HG02588 (cell line): ENCODE measurements at regions not wholly inside any gene's neighbourhood (a gene's known extent, or its start where the extent isn't known, plus 50 kb on each side); places are given as distances from the start of the nearest gene placed in this dataset.

Experiments
- ATAC-seq: cut with Tn5 transposase; IDR thresholded peaks from one replicate; pipeline ENCODE4 v1.9.1; 2021; ENCODE audit warnings: mild to moderate bottlenecking, moderate library complexity; ENCODE audit not compliant: unreplicated experiment

- no peak for ATAC-seq
These were observed 778.1 kb upstream of the SOX9 start for GRCh38 chr17:71342737-71343136.

DNA sequence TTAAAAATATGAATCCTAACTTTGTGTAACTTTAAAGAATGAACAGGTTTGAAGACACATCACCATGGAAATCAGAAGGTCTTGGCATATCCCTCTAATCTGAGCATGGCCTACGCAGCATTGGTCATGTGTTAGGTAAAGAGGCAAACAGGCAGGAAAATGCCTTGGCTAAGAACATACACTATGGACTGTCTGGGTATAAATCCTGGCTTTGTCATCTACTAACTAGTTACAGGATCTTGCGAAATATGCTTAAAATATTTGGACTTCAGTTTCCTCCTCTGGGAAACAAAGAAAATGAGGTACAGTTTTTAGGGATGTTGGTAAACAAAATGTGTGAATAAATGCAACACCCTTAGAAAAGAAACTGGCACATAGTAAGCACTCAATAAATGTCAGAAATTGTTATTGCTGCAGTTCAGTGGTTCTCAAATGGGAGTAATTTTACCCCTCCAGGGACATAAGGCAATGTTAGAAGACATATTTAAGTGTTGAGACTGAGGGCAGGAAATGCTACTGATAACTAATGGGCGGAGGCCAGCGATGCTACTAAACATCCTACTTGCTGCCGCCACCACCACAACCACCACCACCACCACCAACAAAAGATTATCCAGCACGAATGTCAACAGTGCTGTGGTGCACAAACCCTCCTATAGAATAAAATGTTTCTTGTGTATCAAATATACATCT lies 770.8 kb upstream of the SOX9 start:
- ATAC-seq: no peak

DNA sequence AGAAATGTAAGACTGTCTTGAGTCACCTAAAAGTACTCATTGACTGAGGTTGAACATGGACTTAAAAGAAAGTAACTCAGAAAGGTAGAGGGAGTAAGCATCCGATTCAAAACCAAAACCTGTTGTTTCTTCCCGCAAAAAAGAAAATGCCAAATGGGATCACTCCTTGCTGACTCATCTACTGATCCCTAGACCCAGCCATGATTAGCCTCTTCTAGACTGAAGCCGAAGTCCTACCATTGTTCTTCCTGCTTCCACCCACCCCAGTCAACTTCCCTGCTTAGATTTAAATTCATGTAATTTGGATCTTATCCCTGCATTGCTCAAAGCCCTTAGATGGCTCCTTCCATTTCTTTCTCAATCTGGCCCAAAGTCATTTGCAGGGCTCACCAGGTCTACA lies 760.5 kb upstream of the SOX9 start:
- ATAC-seq: no peak

GRCh38 chr17:71361656-71362450 lies 759.0 kb upstream of the SOX9 start:
- ATAC-seq: no peak

GRCh38 chr17:71363661-71364060 lies 757.2 kb upstream of the SOX9 start:
- no peak for ATAC-seq

DNA sequence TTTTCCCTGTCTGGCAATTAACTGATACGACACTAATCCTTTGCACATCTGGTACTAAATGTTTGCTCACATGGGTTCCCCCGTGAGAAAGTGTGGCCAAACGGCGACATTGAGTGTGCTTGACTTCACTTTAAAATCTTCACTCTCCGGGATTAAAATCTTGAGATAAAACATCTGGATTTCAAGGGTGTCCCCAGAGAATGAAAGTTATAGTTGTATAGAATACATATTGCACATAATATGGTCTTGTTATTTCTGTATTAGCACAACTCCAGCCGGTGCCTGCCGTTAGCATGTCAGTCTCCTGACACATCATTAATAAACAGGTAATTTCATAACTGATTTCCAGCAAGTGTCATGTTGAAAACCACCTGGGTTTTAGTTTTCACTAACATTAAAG lies 749.0 kb upstream of the SOX9 start:
- ATAC-seq: no peak

DNA sequence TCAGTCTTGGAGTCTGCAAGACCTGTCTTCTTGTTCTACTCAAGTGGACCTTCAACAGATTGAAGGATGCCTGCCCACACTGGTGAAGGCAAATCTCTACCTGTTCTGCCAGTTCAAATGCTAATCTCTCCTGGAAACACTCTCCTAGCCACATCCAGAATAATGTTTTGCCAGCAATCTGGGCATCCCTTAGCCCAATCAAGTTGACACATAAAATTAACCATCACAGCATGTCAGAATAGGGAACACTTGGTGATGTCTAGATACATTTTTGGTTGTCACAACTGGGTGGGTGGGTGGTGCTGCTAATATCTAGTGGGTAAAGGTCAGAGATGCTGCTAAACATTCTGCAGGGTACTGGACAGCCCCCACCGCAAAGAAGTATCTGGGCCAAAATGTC lies 744.9 kb upstream of the SOX9 start:
- ATAC-seq: no peak

DNA sequence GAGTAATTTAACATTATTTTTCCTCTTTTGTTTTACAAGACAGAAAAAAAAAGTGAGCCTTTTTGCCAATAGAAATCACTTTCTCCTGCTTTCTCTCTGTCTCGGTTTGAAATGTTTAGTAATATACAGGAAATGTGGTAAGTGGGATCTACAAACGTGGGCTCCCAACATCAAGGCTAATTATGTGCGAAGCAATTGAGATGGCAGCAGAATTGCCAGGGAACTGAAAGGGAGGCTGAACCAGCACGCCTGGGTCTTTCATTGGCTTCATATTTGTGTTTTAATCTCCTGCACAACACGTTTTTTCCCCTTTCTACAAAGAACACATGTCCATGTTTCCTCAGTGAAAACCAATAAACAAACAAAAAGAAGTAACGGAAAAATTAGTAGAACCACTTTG lies 743.9 kb upstream of the SOX9 start:
- no peak for ATAC-seq

DNA sequence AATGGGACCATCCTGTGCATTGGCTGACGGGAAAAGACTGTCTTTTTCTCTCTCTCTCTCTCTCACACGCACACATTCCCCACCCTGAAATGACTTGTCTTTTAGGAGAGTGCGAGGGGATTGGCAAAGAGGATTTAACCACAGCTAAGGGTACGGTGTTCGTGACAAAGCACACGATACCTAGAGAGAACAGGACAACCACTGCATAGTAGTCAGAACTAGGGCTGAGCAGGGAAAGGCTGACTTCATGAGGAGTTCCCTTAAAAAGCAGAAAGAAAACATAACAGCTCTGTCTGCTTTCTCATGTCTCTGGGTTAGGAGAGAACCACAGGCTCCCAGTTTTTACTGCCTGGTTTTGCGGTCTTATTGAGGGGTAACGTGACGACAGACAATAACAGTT lies 742.8 kb upstream of the SOX9 start:
- ATAC-seq: no peak

DNA sequence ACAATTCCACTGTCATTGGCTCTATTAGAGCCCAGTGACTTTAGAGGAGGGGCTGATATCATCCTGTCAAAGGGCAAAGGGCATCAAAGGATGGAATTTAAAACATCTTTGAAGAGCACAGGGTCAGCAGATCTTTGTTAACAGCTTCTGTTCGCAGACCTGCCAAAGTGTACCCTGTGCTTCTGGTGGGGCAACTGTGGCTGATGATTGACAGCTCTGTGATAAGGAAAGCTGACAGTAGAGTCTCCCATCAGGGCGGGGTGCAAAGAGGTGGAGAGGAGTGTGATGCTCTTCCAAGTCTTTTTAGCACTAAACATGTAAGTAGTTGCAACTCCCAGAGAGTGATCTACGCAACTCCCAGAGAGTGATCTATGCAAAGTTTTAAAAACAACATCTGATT lies 742.1 kb upstream of the SOX9 start:
- ATAC-seq: no peak

DNA sequence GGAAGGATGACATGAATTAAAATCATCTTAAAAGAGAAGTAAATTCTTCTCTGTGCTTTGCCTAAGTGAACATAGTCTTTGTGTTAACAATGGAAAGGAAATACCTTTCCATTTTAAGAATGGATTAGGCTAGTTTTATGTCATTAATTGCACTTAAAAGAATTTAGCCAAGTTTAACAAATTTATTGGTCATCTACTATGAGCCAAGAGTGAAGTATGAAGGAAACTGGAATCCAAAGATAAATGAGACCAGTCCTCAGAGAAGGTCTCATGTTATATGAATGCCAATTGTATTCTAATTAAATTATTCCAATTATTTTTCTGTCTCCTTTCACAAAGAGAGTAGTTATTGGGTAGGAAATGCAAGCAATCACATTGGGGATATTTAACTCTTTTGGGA lies 741.3 kb upstream of the SOX9 start:
- ATAC-seq: no peak

DNA sequence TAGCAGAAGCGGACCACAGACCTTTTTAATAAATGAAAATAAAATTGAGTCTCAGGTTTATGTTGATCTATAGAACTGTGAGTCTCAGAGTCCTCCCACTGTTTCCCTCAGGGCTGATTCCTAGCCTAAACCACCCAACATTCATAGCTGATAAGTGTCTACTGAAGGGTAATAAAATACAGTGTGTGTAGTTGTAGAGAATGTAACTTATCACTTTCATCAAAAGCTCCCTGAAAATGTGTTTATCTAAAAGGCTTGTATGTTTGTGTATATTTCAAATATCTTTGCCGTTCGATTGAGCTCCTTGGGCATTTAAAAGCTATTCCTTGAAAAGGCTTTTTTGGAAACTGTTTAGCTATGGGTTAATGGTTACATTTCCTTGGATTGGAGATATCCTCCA lies 740.3 kb upstream of the SOX9 start:
- no peak for ATAC-seq

GRCh38 chr17:71380936-71381335 lies 739.9 kb upstream of the SOX9 start:
- no peak for ATAC-seq

DNA sequence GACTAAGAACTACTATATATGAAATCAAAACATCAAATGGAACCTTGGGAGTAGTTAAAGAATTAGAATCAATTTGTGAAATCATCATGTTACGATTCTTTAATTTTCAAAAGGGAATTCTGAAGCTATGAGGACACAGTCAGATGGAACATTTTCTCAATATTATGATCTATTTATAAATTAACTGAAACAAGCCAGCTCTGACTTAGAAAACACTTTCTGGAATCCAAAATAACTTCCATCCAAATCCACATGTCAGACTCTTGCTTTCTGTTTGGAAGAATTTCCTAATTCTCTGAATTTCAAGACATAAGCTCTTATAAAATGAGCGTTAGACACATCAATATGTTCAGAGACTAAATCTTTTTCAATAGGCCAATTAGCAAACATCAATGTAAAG lies 737.7 kb upstream of the SOX9 start:
- ATAC-seq: no peak

DNA sequence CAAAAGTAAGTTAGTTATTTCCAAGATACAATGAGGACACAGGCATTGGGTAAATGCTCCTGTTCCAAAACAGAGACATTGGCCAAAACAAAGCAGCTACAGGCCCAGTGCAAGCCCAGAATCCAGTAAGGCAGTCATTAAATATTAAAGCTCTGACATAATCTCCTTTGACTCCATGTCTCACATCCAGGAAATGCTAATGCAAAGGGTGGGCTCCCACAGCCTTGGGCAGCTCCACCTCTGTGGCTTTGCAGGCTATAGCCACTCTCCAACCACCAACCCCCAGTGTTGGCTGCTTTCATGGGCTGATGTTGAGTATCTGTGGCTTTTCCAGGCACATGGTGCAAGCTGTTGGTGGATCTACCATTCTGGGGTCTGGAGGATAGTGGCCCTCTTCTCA lies 733.4 kb upstream of the SOX9 start:
- ATAC-seq: no peak

DNA sequence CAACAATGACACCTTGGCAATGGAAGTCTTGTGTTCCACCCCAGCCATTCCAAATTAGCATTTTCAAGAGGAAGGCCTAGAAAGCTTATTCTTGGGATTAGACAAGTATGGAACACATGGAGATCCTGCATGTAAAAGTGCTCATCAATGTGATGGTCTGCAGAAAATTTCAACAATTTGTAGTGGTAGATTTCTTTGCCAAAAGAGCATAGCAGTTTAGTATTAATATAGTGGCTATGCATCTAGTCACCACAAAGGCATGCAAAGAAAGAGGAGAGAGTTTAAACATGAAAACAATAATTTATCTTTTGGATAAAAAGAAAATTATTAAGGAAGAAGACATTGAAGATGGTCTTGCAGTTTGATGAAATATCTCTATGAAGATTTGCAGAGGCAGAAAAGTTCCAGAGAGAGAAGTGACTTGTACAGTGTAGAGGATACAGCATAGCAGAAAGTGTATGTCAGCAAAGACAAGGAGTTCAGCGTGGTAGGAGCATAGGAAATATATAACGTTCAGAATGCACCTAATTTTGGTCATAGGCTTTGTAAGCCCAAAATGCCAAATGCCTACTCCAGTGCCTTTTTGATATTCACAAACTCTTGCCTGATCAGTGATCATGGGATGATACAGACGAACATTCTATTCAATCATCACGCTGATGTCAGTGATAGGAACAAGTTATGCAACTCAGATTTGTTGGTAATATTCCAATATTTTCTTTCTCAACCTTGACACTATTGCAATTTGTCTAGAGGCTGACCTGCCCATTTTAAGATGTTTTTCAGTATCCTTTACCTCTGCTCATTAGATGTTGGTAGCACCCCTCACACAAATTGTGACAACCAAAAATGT lies 727.9 kb upstream of the SOX9 start:
- ATAC-seq: no peak

GRCh38 chr17:71395901-71396300 lies 724.9 kb upstream of the SOX9 start:
- no peak for ATAC-seq

DNA sequence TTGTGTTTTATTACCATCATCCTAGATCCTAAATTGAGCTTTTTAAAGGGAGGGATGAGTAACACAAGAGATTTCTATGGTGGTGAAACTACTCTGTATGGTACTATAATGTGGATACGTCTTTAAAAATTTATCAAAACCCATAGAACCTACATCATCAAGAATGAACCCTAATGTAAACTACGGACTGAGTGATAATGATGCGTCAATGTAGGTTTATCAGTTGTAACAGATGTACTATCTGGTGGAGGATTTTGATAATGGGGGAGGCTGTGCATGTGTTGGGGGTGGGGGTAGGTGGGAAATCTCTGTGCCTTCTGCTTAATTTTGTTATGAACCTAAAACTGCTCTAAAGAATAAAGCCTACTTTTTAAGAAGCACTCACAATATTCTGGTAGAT lies 724.1 kb upstream of the SOX9 start:
- ATAC-seq: no peak

DNA sequence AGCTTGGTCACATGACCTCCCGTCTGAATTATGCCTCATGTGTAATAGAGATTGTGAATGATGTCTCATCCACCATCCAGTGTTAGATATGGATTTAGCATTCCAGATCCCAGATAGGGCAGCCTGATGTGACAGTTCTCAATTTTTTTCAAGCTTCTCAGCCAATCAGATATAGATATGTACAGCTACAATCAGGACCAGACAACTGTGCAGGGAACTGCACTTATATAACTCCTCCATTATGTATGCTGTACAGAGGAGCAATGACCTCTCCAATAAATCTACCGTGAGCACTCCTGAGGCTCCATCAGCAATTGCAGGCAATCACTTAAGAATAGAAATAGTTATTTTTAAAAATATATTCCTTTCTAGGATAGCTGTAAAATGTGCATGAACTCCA lies 722.8 kb upstream of the SOX9 start:
- ATAC-seq: no peak

- no peak for ATAC-seq
These were observed 722.0 kb upstream of the SOX9 start for GRCh38 chr17:71398800-71399219.

GRCh38 chr17:71399221-71399620 lies 721.6 kb upstream of the SOX9 start:
- ATAC-seq: no peak

- ATAC-seq: no peak
These were observed 721.2 kb upstream of the SOX9 start for GRCh38 chr17:71399649-71400048.
